K562 (cell line): ENCODE measurements at regions not wholly inside any gene's neighbourhood (a gene's known extent, or its start where the extent isn't known, plus 50 kb on each side); places are given as distances from the start of the nearest gene placed in this dataset.

Source experiments
- ATAC-seq: fragments of 200-7000 bp; cut with Tn5 transposase; 3 replicates; pipeline ENCODE4 v1.9.1; 2020; ENCODE audit warnings: moderate library complexity
- BruUV-seq: library from RNA; stranded (reverse); fragments of 400-500 nt; replicated peaks from 2 replicates; lab custom pipeline; 2021; lab: Mats Ljungman, UMichigan
- CTCF ChIA-PET: fragments of 300-600 bp; formaldehyde crosslinking; extraction: SDS; loops from one replicate; lab custom pipeline; 2021; ENCODE audit warnings: low intra/inter-chr PET ratio; lab: Yijun Ruan, JAX
- POLR2A ChIA-PET: fragments of 300-600, 350-650 bp; sonication (Branson Sonifier 250); formaldehyde crosslinking; extraction: SDS; loops from one replicate; lab custom pipeline; 2021; ENCODE audit warnings: antibody characterized with exemption, inconsistent platforms; lab: Yijun Ruan, JAX
- DNase-seq, 4 experiments: peaks; one replicate each; pipeline versions ENCODE4 v3.0.0 to v3.0.0-alpha.2; 2011 to 2018; ENCODE audit warnings: low spot score in 3 of 4, mixed read lengths in 3 of 4; ENCODE audit errors: extremely low read depth in 1 of 4
- FAIRE-seq: peaks from 2 replicates; lab custom pipeline; 2011; peaks lifted over from hg19 to GRCh38; lab: Jason Lieb, UNC
- H2AFZ ChIP-seq: 2 replicates; pipeline ENCODE4 v1.6.0; 2011; ENCODE audit warnings: low read depth, low read length, control low read depth, inconsistent platforms
- H3K27ac ChIP-seq: fragments of 200-600 bp; 3 replicates; pipeline ENCODE4 v1.8.0; 2011; ENCODE audit warnings: low read depth, mild to moderate bottlenecking, control low read depth, inconsistent platforms, low read length, moderate library complexity, mixed read lengths; ENCODE audit errors: extremely low read depth
- H3K27me3 ChIP-seq, 2 experiments: fragments of 300-600 bp in 1 of 2; 2 replicates in 1 of 2; 3 replicates in 1 of 2; pipeline versions ENCODE4 v1.6.0 to v1.8.0; 2011; ENCODE audit warnings: inconsistent platforms in 2 of 2, low read length in 2 of 2, mild to moderate bottlenecking in 1 of 2, mixed read lengths in 1 of 2, moderate library complexity in 1 of 2; ENCODE audit not compliant: control insufficient read depth in 2 of 2, insufficient read depth in 2 of 2
- H3K36me3 ChIP-seq: fragments of 300-600 bp; 3 replicates; pipeline ENCODE4 v1.8.0; 2011; ENCODE audit warnings: mild to moderate bottlenecking, low read length, inconsistent platforms; ENCODE audit not compliant: control insufficient read depth, insufficient read depth
- H3K4me1 ChIP-seq, 2 experiments: fragments of 200-600 bp in 1 of 2; replicated peaks in 1 of 2; 2 replicates in 1 of 2; 3 replicates in 1 of 2; pipeline versions ENCODE4 v1.5.1 to v1.8.0; 2011; ENCODE audit warnings: inconsistent platforms in 2 of 2, low read length in 2 of 2, mild to moderate bottlenecking in 1 of 2, mixed read lengths in 1 of 2, moderate library complexity in 1 of 2; ENCODE audit not compliant: control insufficient read depth in 2 of 2, insufficient read depth in 2 of 2
- H3K4me2 ChIP-seq: 2 replicates; pipeline ENCODE4 v1.6.1; 2011; ENCODE audit warnings: low read length, control low read depth, inconsistent platforms, mixed read lengths; ENCODE audit not compliant: insufficient read depth
- H3K4me3 ChIP-seq: fragments of 200-600 bp; sonication (generic), shearing (Covaris generic); 2 replicates; pipeline ENCODE4 v1.5.1; 2016; ENCODE audit warnings: control low read depth, inconsistent platforms
- H3K79me2 ChIP-seq: fragments of 200-600 bp; 3 replicates; pipeline ENCODE4 v1.8.0; 2011; ENCODE audit warnings: low read length, inconsistent platforms; ENCODE audit not compliant: control insufficient read depth, insufficient read depth
- H3K9ac ChIP-seq, 2 experiments: 2 replicates each; pipeline versions ENCODE4 v1.6.0 to v1.6.1; 2011; ENCODE audit warnings: low read depth in 2 of 2, low read length in 2 of 2, control low read depth in 1 of 2, inconsistent platforms in 1 of 2, mild to moderate bottlenecking in 1 of 2, mixed read lengths in 1 of 2; ENCODE audit not compliant: insufficient read depth in 1 of 2
- H3K9me1 ChIP-seq: one replicate; pipeline ENCODE4 v1.6.0; 2011; ENCODE audit warnings: inconsistent platforms, mild to moderate bottlenecking, low read length, moderate library complexity; ENCODE audit not compliant: control insufficient read depth, insufficient read depth
- H3K9me3 ChIP-seq: replicated peaks from 2 replicates; pipeline ENCODE4 v1.5.1; 2011; ENCODE audit warnings: low read depth, low read length, inconsistent platforms; ENCODE audit not compliant: control insufficient read depth, insufficient read depth
- H4K20me1 ChIP-seq: replicated peaks from 2 replicates; pipeline ENCODE4 v1.6.1; 2011; ENCODE audit warnings: low read length, inconsistent platforms, mixed read lengths; ENCODE audit not compliant: control insufficient read depth, insufficient read depth
- BRD9 ChIP-seq: fragments of 450-650 bp; IDR thresholded peaks from 2 replicates; pipeline ENCODE4 v1.6.1; 2018; ENCODE audit warnings: low read depth; ENCODE audit not compliant: partially characterized antibody
- E4F1 ChIP-seq: fragments of 250-450 bp; sonication (Bioruptor Pico); IDR thresholded peaks from 2 replicates; pipeline ENCODE4 v1.5.0; 2021; ENCODE audit warnings: mild to moderate bottlenecking, borderline replicate concordance
- ELF1 ChIP-seq: fragments of 200-800 bp; sonication (Bioruptor generic); IDR thresholded peaks from 2 replicates; pipeline ENCODE4 v1.6.1; 2016; ENCODE audit warnings: missing genetic modification characterization, missing compliant biosample characterization
- GTF2A2 ChIP-seq: IDR thresholded peaks from 2 replicates; pipeline ENCODE4 v1.6.1; 2016; ENCODE audit warnings: mild to moderate bottlenecking, missing genetic modification characterization, missing compliant biosample characterization
- ILK ChIP-seq: fragments of 450-650 bp; IDR thresholded peaks from 2 replicates; pipeline ENCODE4 v1.6.1; 2016; ENCODE audit warnings: missing genetic modification characterization, low read depth, mild to moderate bottlenecking, missing compliant biosample characterization, moderate library complexity, borderline replicate concordance
- MCM7 ChIP-seq, 2 experiments: fragments of 450-650 bp; IDR thresholded peaks; 2 replicates each; pipeline ENCODE4 v1.6.1; 2016 to 2018
- MYC ChIP-seq, 2 experiments: fragments of 250-450 bp in 1 of 2; sonication (Bioruptor Pico) in 1 of 2; IDR thresholded peaks; 2 replicates each; pipeline versions ENCODE4 v1.5.1 to v1.6.1; 2012 to 2021; ENCODE audit warnings: low read depth in 2 of 2, borderline replicate concordance in 1 of 2, improper control_type of control experiment in 1 of 2, low read length in 1 of 2, mild to moderate bottlenecking in 1 of 2, moderate library complexity in 1 of 2
- NELFE ChIP-seq: IDR thresholded peaks from 2 replicates; pipeline ENCODE4 v1.6.1; 2011; ENCODE audit warnings: mild to moderate bottlenecking; ENCODE audit not compliant: insufficient read depth, insufficient read length
- NFE2L1 ChIP-seq: fragments of 450-650 bp; IDR thresholded peaks from 2 replicates; pipeline ENCODE4 v1.6.1; 2016; ENCODE audit warnings: missing genetic modification characterization, low read depth, mild to moderate bottlenecking, missing compliant biosample characterization, moderate library complexity, borderline replicate concordance
- NR4A1 ChIP-seq, 2 experiments: fragments of 250-450 bp in 1 of 2; fragments of 450-650 bp in 1 of 2; sonication (Bioruptor Pico) in 1 of 2; IDR thresholded peaks; 2 replicates each; pipeline versions ENCODE4 v1.4.0 to v1.6.1; 2016 to 2020; ENCODE audit warnings: mild to moderate bottlenecking in 2 of 2, missing compliant biosample characterization in 1 of 2, missing genetic modification characterization in 1 of 2, moderate library complexity in 1 of 2
- PHF21A ChIP-seq: fragments of 450-650 bp; IDR thresholded peaks from 2 replicates; pipeline ENCODE4 v1.6.1; 2017; ENCODE audit warnings: low read depth, borderline replicate concordance
- ZBTB17 ChIP-seq: fragments of 450-650 bp; formaldehyde crosslinking; IDR thresholded peaks from 2 replicates; pipeline ENCODE4 v1.4.0; 2020; ENCODE audit warnings: mild to moderate bottlenecking
- ZNF197 ChIP-seq: fragments of 200-800 bp; sonication (Bioruptor generic); IDR thresholded peaks from 2 replicates; pipeline ENCODE4 v1.6.1; 2016; ENCODE audit warnings: low read depth, missing genetic modification characterization, missing compliant biosample characterization
- ZNF239 ChIP-seq: fragments of 250-450 bp; sonication (Bioruptor Pico); IDR thresholded peaks from 2 replicates; pipeline ENCODE4 v1.4.0; 2020; ENCODE audit warnings: mild to moderate bottlenecking
- ZNF253 ChIP-seq: fragments of 250-450 bp; sonication (Bioruptor Pico); conservative IDR thresholded peaks from 2 replicates; pipeline ENCODE4 v1.6.1; 2021; ENCODE audit warnings: mild to moderate bottlenecking
- ZNF586 ChIP-seq: fragments of 450-650 bp; formaldehyde crosslinking; conservative IDR thresholded peaks from 2 replicates; pipeline ENCODE4 v1.4.0; 2020; ENCODE audit warnings: mild to moderate bottlenecking, moderate library complexity
- WGBS: fragments of 100-300 bp; shearing (Covaris generic); methylation state at CpG from one replicate; pipeline ENCODE4 v1.1.6; 2016; ENCODE audit warnings: low coverage, mixed read lengths; ENCODE audit not compliant: insufficient coverage; ENCODE audit errors: missing lambda C conversion rate; 5-methylcytosine and 5-hydroxymethylcytosine counted together
- in situ Hi-C: fragments of 300-500 bp; cut with MboI; formaldehyde crosslinking; loops from 4 replicates; pipeline ENCODE4 v1.15.0; 2018; ENCODE audit warnings: inconsistent platforms, mixed read lengths
- intact Hi-C: fragments of 100-400 bp; cut with micrococcal nuclease; formaldehyde crosslinking; loops from 2 replicates; pipeline ENCODE4 v1.14.2; 2022

GRCh38 chr4:179927473-179927872 is 2315.7 kb upstream of the TENM3 start:
- H3K9me3 ChIP-seq, result no peaks in the 10 kb centered on the region
- 0% methylated on average over 1 of the region's 1 CpG for WGBS
- TF ChIP-seq NR4A1 (CRISPR knock-in tag; IDR thresholded peaks at IDR 0.05) (no peak), NR4A1 (tag; IDR thresholded peaks at IDR 0.05) (no peak), GTF2A2 (tag) (no peak), BRD9 (no peak), E4F1 (no peak), PHF21A (no peak), ZBTB17 (CRISPR knock-in tag) (no peak), ZNF586 (CRISPR knock-in tag) (no peak), NFE2L1 (tag) (no peak), ILK (tag) (no peak), MCM7 (IDR thresholded peaks at IDR 0.05) (no peak), NELFE (no peak), MYC (IDR thresholded peaks at IDR 0.05; ENCODE audit: low read depth, low read length) (no peak), MYC (CRISPR knock-in tag; IDR thresholded peaks at IDR 0.05; ENCODE audit: borderline replicate concordance, low read depth) (no peak), ZNF197 (CRISPR knock-in tag) (no peak), ZNF253 (no peak), ZNF239 (CRISPR knock-in tag) (no peak), ELF1 (tag) (no peak)
- H4K20me1 ChIP-seq, result no peaks in the 10 kb centered on the region
- BruUV-seq, result no TSS peak
- no peak overlapping the region for H2AFZ ChIP-seq
- FAIRE-seq (no peak), DNase-seq (no peak), ATAC-seq (no peak)
- ChIA-PET POLR2A (no interaction called here), CTCF (no interaction called here)
- no peak overlapping the region for H3K9ac ChIP-seq
- H3K27ac ChIP-seq, result no peak overlapping the region
- no peaks in the 10 kb centered on the region for H3K4me1 ChIP-seq
- no peaks in the 10 kb centered on the region for H3K27me3 ChIP-seq
- H3K4me3 ChIP-seq, result no peak overlapping the region
- in situ Hi-C loops (no loop called here), intact Hi-C loops (no loop called here)
- H3K4me2 ChIP-seq, result no peak overlapping the region
- H3K9me1 ChIP-seq, result no peaks in the 10 kb centered on the region
- H3K79me2 ChIP-seq, result no peaks in the 10 kb centered on the region
- H3K36me3 ChIP-seq, result no peaks in the 10 kb centered on the region
